ENCODE measurements at regions not wholly inside any gene's neighbourhood (a gene's known extent, or its start where the extent isn't known, plus 50 kb on each side); places are given as distances from the start of the nearest gene placed in this dataset.

DNA sequence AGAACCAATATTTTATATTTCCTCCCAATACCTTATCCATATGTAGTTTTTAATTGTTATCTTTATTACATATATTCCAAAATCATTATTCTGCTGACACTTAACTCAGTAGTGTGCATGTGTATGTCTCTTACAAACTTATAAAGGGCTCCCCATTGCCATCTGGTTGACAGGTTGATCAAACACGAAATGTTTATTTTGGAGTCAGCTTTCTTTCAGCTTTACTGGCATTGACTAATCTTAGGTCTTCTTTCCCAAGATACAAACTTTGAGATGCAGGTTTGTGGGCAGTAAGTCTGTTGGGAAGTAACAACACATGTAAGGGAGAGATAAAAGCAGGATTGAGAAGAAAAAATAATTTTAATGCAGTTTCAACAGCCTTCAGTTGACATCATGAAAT is 716.0 kb upstream of the CHD1 start:
- TF ChIP-seq CTCF (IDR thresholded peaks at IDR 0.05): no peak
- no peak for TF ChIP-seq ZFX (IDR thresholded peaks at IDR 0.05; ENCODE audit: borderline replicate concordance)
